ENCODE measurements at regions not wholly inside any gene's neighbourhood (a gene's known extent, or its start where the extent isn't known, plus 50 kb on each side); places are given as distances from the start of the nearest gene placed in this dataset.
"Not testable (repeated sequence)": the region's sequence is repeated elsewhere in the genome, so short reads cannot be mapped to it uniquely, and the experiment has no call there.

GRCh38 chr5:60546207-60546606 lies 153.8 kb downstream of the DEPDC1B start:
- no peak for DNase-seq

- DNase-seq = no peak
Observed at GRCh38 chr5:60545551-60545950, 154.4 kb downstream of the DEPDC1B start.

GRCh38 chr5:60544142-60544541 lies 155.8 kb downstream of the DEPDC1B start:
- DNase-seq = no peak

GRCh38 chr5:60541980-60542379 lies 158.0 kb downstream of the DEPDC1B start:
- DNase-seq = no peak

- no peak for DNase-seq
Observed at GRCh38 chr5:60540856-60541805, 158.8 kb downstream of the DEPDC1B start.

GRCh38 chr5:60538955-60539866 lies 160.8 kb downstream of the DEPDC1B start:
- no peak for DNase-seq

GRCh38 chr5:60538426-60538825 lies 161.5 kb downstream of the DEPDC1B start:
- no peak for DNase-seq

- DNase-seq = no peak
Observed at GRCh38 chr5:60535951-60536350, 164.0 kb downstream of the DEPDC1B start.

GRCh38 chr5:60535198-60535597 lies 164.8 kb downstream of the DEPDC1B start:
- no peak for DNase-seq

GRCh38 chr5:60533789-60534188 lies 166.2 kb downstream of the DEPDC1B start:
- DNase-seq = no peak

- DNase-seq = not testable (repeated sequence)
Observed at GRCh38 chr5:60532796-60533195, 167.2 kb downstream of the DEPDC1B start.

- DNase-seq = not testable (repeated sequence)
Observed at GRCh38 chr5:60530144-60530848, 169.7 kb downstream of the DEPDC1B start.

- DNase-seq = no peak
Observed at GRCh38 chr5:60529001-60529400, 171.0 kb downstream of the DEPDC1B start.

GRCh38 chr5:60527072-60527471 lies 172.9 kb downstream of the DEPDC1B start:
- DNase-seq = no peak

- no peak for DNase-seq
Observed at GRCh38 chr5:60526336-60526875, 173.6 kb downstream of the DEPDC1B start.

- DNase-seq = no peak
Observed at GRCh38 chr5:60522292-60522905, 177.6 kb downstream of the DEPDC1B start.

GRCh38 chr5:60521376-60522291 lies 178.3 kb downstream of the DEPDC1B start:
- no peak for DNase-seq

- DNase-seq = no peak
Observed at GRCh38 chr5:60520451-60521227, 179.3 kb downstream of the DEPDC1B start.

- DNase-seq = no peak
Observed at GRCh38 chr5:60519372-60519771, 180.6 kb downstream of the DEPDC1B start.

- DNase-seq = no peak
Observed at GRCh38 chr5:60517850-60518249, 182.1 kb downstream of the DEPDC1B start.

Data from hindlimb muscle (tissue), 1 donor.